Activated CD4-positive, CD25-positive, alpha-beta regulatory T cell treated with anti-CD3 and anti-CD28 coated beads, Interleukin-2, amount 50 U/mL, for 24 hours (primary cell): ENCODE measurements at regions not wholly inside any gene's neighbourhood (a gene's known extent, or its start where the extent isn't known, plus 50 kb on each side); places are given as distances from the start of the nearest gene placed in this dataset.
A peak's percentile ranks its signal among the peaks of the same experiment; 100 is the strongest.
"Not testable (repeated sequence)": the region's sequence is repeated elsewhere in the genome, so short reads cannot be mapped to it uniquely, and the experiment has no call there.

ENCODE experiments used
- ATAC-seq, 2 donors: fragments of 150-1000 bp; cut with Tn5 transposase; one replicate each; pipeline ENCODE4 v1.10.0; 2021; ENCODE audit warnings: mild to moderate bottlenecking in 1 of 2, moderate library complexity in 1 of 2

DNA sequence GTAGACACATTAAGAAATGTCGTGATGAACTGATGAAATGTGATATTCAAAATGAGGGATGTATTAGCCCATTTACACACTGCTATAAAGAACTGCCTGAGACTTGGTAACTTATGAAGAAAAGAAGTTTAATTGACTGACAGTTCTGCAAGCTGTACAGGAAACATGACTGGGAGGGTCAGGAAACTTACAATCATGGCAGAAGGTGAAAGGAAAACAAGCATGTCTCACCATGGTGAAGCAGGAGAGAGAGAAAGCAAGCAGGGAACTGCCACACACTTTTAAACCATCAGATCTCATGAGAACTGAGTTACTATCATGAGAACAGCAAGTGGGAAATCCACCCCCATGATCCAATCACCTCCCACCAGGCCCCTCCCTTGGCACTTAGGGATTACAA, 1010.8 kb upstream of the CELF4 start:
- no peak for ATAC-seq

GRCh38 chr18:38575648-38576047, 1010.0 kb upstream of the CELF4 start:
- peak; percentile 79 to 84 for ATAC-seq

DNA sequence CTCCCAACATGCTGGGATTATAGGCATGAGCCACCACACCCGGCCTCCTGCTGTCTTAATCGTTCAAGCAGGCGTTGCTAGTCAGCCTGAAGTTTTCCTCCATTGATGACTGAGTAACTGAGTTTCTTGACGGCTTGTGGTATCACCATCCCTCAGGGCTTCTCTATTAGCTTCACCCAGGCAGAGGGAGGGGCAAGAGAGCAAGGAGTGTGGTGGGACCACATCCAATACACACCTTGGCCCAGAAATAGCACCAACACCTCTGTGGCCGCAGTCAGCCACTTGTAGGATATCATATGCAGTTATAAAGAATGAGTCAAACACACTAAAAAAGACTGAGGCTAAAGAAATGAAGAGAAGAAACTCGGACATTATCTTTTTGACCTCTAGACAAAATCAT, 1009.4 kb upstream of the CELF4 start:
- no peak for ATAC-seq

DNA sequence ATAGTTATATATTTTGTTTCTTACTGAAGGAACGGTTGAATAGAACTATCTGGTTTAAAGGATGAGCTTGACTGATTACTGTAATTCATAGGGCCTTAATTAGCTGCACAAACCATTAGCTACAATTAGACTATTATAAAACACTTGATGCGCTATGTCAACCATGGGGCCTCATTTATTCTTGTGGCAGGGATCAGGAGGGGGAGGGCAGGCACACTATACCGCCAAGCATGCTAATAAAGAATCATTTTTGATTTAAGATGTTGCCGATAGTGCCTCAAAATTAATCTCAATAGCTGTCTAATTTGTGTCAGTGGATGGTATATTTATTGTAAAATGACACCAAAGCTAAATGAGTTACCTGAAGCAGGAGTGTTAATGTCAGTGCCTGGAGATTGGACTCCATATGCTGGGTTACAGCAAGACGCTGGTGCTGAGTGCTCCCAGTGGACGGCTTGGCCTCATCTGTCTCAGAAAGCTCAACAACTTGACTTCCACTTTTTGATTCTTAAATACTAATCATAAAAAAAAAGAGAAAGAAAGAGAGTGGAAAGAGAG, 1007.0 kb upstream of the CELF4 start:
- no peak for ATAC-seq

DNA sequence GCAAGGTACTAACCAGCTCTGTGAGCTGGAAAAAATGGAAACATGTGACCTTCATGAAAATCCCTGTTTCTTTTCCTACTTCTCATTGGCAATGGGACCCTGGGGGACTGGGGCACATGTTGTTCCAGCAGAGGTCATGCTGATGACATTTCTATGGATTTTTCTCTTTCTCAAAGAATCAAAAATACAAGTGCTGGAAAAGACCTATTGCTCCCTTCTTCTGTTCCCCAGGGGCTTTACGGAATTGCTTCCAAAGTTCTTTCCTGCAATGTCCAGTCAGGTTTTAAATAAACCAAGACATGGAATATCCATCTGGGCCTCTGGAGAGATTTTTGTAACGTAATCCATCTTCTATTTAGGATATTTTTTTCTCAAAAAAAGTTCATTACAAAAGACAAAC, 1006.1 kb upstream of the CELF4 start:
- no peak for ATAC-seq

DNA sequence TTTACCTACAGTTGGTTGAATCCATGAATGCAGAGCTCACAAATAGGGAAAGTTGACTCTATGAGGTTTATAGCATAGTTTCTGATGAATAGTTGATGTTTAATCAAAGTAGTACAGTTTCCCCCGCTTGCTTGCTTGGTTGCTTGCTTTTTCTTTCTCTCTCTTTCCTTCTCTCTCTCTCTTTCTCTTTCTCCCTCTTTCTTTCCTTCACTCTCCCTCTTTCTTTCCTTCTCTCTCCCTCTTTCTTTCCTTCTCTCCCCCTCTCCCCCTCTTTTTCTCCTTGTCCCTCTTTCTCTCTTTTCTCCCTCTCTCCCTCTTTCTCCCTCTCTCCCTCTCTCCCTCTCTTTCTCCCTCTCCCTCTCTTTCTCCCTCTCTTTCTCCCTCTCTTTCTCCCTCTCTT, 999.9 kb upstream of the CELF4 start:
- ATAC-seq, result no peak

DNA sequence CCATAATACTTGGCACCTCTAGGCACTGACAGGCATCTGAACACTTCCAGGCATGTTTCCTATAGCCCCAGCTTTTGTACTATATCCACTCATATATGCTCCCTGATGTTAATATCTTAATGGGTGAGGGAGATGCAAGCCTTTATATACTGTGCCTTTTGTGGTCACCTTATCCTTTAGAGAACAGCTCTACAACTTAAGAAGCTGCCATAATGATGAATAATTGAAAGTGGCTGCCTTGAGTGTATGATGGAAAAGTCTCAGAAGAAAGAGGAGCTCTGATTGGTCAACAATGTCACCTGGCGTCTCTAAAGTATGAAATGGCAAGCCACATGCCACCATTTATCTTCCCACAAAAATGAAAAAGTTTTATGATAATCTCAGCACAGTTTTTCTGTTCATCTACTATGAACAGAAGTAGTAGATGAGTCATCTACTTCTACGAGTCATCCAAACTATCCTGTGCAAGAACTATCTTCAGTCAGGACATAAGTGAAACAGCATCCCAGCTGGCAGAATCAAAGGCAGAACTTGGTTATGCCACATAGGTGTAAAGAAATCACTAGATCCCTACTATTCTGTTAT, 997.9 kb upstream of the CELF4 start:
- ATAC-seq, result peak in 1 of 2 donors; percentile 36

GRCh38 chr18:38557006-38557405, 991.4 kb upstream of the CELF4 start:
- ATAC-seq, result no peak

- no peak for ATAC-seq
These were observed 987.2 kb upstream of the CELF4 start for GRCh38 chr18:38552732-38553321.

- ATAC-seq, result no peak
These were observed 986.3 kb upstream of the CELF4 start for GRCh38 chr18:38551881-38552280.

GRCh38 chr18:38545071-38545470, 979.5 kb upstream of the CELF4 start:
- no peak for ATAC-seq

DNA sequence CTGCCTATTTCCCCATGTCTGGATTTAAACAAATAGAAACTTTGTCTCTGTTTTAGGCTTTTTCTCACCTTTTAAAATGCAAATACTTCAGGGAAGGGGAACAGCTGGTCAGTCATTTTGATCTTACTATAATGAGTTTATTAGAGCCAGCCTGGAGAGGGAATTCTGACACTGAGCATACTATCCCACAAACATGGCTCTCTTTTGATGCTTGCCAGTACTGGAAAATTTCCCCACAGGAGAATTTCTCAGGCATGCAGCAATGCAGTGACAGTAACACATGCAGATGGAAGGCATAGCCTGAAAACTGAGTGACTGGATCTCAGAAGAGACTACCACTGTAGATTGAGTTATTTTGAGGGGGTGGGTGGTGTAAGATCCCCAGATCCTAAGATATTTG, 974.3 kb upstream of the CELF4 start:
- ATAC-seq, result no peak

DNA sequence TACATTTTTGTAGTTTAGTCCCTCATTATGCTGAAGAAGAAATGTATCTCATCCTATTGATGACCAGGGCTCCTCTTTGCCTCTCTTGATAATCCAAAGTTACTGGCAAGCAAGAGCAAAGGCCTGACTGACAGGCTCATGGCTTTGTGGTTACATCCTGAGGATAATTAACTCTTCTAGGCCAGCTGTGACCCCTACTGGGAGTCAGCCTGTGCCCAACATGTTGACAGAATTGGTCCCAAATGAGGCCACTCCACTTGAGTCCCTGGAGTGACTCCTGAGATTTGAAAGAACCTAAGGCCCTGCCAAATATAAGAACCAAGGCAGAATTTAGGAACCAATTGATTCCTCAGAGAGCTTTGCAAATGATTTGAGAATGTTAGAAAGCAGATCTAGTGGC, 973.8 kb upstream of the CELF4 start:
- no peak for ATAC-seq

- no peak for ATAC-seq
These were observed 968.5 kb upstream of the CELF4 start for GRCh38 chr18:38534073-38534472.

DNA sequence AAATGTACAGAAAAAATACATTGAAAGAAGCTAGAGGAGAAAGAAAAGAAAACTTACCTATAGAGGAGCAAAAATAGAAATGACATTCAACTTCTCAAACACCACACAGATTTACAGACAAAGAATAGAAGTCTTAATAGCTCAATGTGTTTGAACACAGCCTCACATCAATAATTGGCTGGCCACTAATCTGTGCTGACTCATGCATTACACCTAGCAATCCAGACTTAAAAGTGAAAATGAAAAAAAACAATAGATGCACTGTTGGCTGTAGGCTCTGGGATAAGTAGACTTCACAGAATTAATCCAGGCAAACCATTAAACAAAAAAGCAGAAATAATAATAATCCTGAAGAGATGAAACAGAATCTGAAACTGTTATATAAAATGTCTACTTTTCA, 961.3 kb upstream of the CELF4 start:
- ATAC-seq, result no peak

GRCh38 chr18:38525039-38525438, 959.4 kb upstream of the CELF4 start:
- ATAC-seq, result no peak

DNA sequence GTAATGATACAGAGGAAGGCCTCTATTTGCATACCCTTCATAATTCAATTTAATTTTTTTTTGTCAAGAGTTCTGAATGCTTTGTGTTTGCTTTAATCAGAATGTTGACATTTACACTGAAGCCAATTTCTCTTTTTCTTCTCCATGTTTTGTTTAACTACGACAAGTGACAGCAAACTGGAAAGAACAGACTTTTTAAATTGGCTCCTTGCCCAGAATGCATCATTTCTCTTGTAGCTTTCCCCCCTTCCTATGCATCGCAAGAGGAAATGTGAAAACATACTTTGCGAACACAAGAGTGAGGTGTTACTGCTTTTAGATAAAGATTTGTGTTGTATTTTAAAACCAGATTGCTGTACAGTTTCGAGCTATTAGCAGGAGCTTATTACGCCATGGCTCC, 955.2 kb upstream of the CELF4 start:
- no peak for ATAC-seq

GRCh38 chr18:38502539-38502938, 936.9 kb upstream of the CELF4 start:
- no peak for ATAC-seq

GRCh38 chr18:38497266-38497665, 931.7 kb upstream of the CELF4 start:
- no peak for ATAC-seq

GRCh38 chr18:38496222-38496793, 930.7 kb upstream of the CELF4 start:
- ATAC-seq, result no peak

DNA sequence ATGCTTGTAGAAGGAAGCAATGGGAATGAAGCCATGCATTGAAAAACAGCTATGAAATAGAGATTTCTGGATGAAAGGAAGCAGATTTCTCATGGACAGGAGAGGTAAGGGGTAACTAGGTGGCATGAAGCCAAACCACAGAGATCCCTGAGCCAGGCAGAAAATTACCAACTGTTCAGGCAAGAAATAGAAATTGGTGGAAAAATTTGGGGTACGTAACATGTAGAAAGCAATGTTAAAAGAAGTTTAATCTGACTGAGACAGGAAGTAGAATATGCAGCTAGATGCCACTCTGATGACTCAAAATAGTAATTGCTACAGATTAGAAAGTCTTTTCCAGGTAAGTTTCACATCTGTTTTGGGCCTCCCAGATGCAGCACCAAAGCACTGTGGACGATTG, 928.5 kb upstream of the CELF4 start:
- no peak for ATAC-seq

DNA sequence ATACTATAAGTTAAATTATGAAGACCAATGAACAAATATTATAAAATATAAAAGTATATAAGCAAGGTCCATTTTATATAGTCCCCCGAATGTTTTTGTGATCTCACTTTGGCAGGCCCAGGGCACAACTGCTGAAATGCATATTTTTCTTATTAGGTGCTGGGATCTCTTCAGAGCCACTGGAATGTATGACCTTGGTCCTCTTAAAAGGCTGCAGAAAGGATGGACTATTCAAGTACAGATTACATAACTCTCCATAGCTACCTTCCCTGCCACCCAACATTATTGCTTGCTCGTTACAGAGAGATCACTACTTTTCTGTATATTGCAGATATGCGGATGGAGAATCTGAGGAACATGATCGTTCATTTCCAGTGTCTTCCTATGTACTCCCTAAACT, 925.6 kb upstream of the CELF4 start:
- no peak for ATAC-seq

DNA sequence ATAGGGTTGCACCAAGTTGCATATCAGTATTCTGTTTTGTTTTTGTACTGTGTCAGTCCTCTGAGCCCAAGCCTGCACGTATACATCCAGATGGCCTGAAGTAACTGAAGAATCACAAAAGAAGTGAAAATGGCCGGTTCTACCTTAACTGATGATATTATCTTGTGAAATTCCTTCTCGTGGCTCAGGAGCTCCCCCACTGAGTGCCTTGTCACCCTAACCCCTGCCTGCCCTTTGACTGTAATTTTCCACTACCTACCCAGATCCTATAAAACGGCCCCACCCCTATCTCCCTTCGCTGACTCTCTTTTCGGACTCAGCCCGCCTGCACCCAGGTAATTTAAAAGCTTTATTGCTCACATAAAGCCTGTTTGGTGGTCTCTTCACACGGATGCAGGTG, 924.1 kb upstream of the CELF4 start:
- not testable (repeated sequence) for ATAC-seq

- no peak for ATAC-seq
These were observed 921.9 kb upstream of the CELF4 start for GRCh38 chr18:38487521-38487920.

- ATAC-seq, result no peak
These were observed 917.7 kb upstream of the CELF4 start for GRCh38 chr18:38483326-38483725.
